ENCODE measurements at regions not wholly inside any gene's neighbourhood (a gene's known extent, or its start where the extent isn't known, plus 50 kb on each side); places are given as distances from the start of the nearest gene placed in this dataset.

GRCh38 chr5:104541141-104541785 lies 978.7 kb upstream of the NUDT12 start:
- Histone ChIP-seq H3K4me3 (no peak overlapping the region), H3K27ac (no peak overlapping the region)
- DNase-seq (ENCODE audit: low spot score) = no peak
- no peak for TF ChIP-seq CTCF (IDR thresholded peaks at IDR 0.05)

GRCh38 chr5:104540448-104540847 lies 977.9 kb upstream of the NUDT12 start:
- no peak overlapping the region for H3K27ac ChIP-seq
- TF ChIP-seq CTCF (IDR thresholded peaks at IDR 0.05) = no peak
- DNase-seq (ENCODE audit: low spot score) = no peak
- H3K4me3 ChIP-seq = no peak overlapping the region

- no peak for TF ChIP-seq CTCF (IDR thresholded peaks at IDR 0.05)
- Histone ChIP-seq H3K27ac (no peak overlapping the region), H3K4me3 (no peak overlapping the region)
- DNase-seq (ENCODE audit: low spot score) = no peak
Observed at GRCh38 chr5:104539618-104540350, 977.2 kb upstream of the NUDT12 start.

GRCh38 chr5:104538734-104539133 lies 976.1 kb upstream of the NUDT12 start:
- no peak for TF ChIP-seq CTCF (IDR thresholded peaks at IDR 0.05)

GRCh38 chr5:104533498-104533897 lies 970.9 kb upstream of the NUDT12 start:
- Histone ChIP-seq H3K27ac (no peak overlapping the region), H3K4me3 (no peak overlapping the region)
- DNase-seq (ENCODE audit: low spot score) = no peak
- no peak for TF ChIP-seq CTCF (IDR thresholded peaks at IDR 0.05)

More at GRCh38 chr5:104538734-104539133, 976.1 kb upstream of the NUDT12 start:
- Histone ChIP-seq H3K4me3 (no peak overlapping the region), H3K27ac (no peak overlapping the region)
- DNase-seq (ENCODE audit: low spot score) = no peak

GRCh38 chr5:104526866-104527265 lies 964.3 kb upstream of the NUDT12 start:
- H3K27ac ChIP-seq = no peak overlapping the region
- TF ChIP-seq CTCF (IDR thresholded peaks at IDR 0.05) = no peak
- DNase-seq (ENCODE audit: low spot score) = no peak
- H3K4me3 ChIP-seq = no peak overlapping the region

GRCh38 chr5:104513640-104514072 lies 951.1 kb upstream of the NUDT12 start:
- no peak for TF ChIP-seq CTCF (IDR thresholded peaks at IDR 0.05)
- DNase-seq (ENCODE audit: low spot score) = no peak
- Histone ChIP-seq H3K27ac (no peak overlapping the region), H3K4me3 (no peak overlapping the region)
